Upper lobe of left lung (tissue), 6 donors: ENCODE measurements at regions not wholly inside any gene's neighbourhood (a gene's known extent, or its start where the extent isn't known, plus 50 kb on each side); places are given as distances from the start of the nearest gene placed in this dataset.
A peak's percentile ranks its signal among the peaks of the same experiment; 100 is the strongest.
"Not testable (repeated sequence)": the region's sequence is repeated elsewhere in the genome, so short reads cannot be mapped to it uniquely, and the experiment has no call there.

ENCODE experiments used
- ATAC-seq, 2 donors: fragments of 200-7000 bp; cut with Tn5 transposase; one replicate each; pipeline ENCODE4 v1.9.1; 2022; ENCODE audit warnings: mild to moderate bottlenecking in 2 of 2, moderate library complexity in 2 of 2; ENCODE audit not compliant: low FRiP score in 2 of 2
- DNase-seq, 2 donors: peaks; one replicate each; pipeline ENCODE4 v3.0.0-alpha.2; 2019 to 2020
- H3K27ac ChIP-seq, 4 donors: fragments of 200-600 bp; sonication (generic); one replicate each; pipeline ENCODE4 v1.5.1; 2016 to 2019
- H3K27me3 ChIP-seq, 4 donors: fragments of 200-600 bp; sonication (generic); one replicate each; pipeline ENCODE4 v1.5.1; 2017 to 2019
- H3K36me3 ChIP-seq, 4 donors: fragments of 200-600 bp; sonication (generic); one replicate each; pipeline ENCODE4 v1.5.1; 2016 to 2019
- H3K4me1 ChIP-seq, 4 donors: fragments of 200-600 bp; sonication (generic); one replicate each; pipeline ENCODE4 v1.5.1; 2018 to 2019
- H3K4me3 ChIP-seq, 4 donors: fragments of 200-600 bp; sonication (generic); one replicate each; pipeline ENCODE4 v1.5.1; 2017 to 2019; ENCODE audit warnings: mild to moderate bottlenecking in 2 of 4, moderate library complexity in 1 of 4
- H3K9me3 ChIP-seq, 4 donors: fragments of 200-600 bp; sonication (generic); one replicate each; pipeline ENCODE4 v1.5.1; 2018 to 2019
- CTCF ChIP-seq, 6 experiments: fragments of 450-650 bp in 4 of 6; fragments of 200-600 bp in 2 of 6; sonication (generic) in 2 of 6; IDR thresholded peaks; one replicate each; pipeline ENCODE4 v1.5.1; 2016 to 2019; ENCODE audit warnings: antibody characterized with exemption in 6 of 6
- EP300 ChIP-seq, 4 donors: sonication (generic); formaldehyde crosslinking; IDR thresholded peaks; one replicate each; pipeline ENCODE4 v1.5.1; 2017; ENCODE audit warnings: antibody characterized with exemption in 4 of 4, control low read depth in 2 of 4
- POLR2A ChIP-seq, 4 donors: fragments of 450-650 bp; IDR thresholded peaks; one replicate each; pipeline ENCODE4 v1.5.1; 2016 to 2017; ENCODE audit warnings: antibody characterized with exemption in 4 of 4, mild to moderate bottlenecking in 2 of 4
- POLR2AphosphoS5 ChIP-seq, 2 donors: sonication (generic); formaldehyde crosslinking; IDR thresholded peaks; one replicate each; pipeline ENCODE4 v1.5.1; 2017; ENCODE audit warnings: antibody characterized with exemption in 2 of 2
- WGBS, 2 donors: methylation state at CpG; one replicate each; pipeline ENCODE4 v1.1.5; 2017 to 2018; 5-methylcytosine and 5-hydroxymethylcytosine counted together
- donor health status: DM: no; HTN: no; CAD: no; lungs with moderate emphysema.
- donor health status: DM: no; HTN: yes; CAD: no; lungs with severe emphysema.

- Histone ChIP-seq H3K4me3 (no peak overlapping the region), H3K4me1 (no peaks in the 10 kb centered on the region), H3K9me3 (no peaks in the 10 kb centered on the region), H3K27ac (no peak overlapping the region), H3K36me3 (no peaks in the 10 kb centered on the region), H3K27me3 (no peaks in the 10 kb centered on the region)
- DNase-seq = no peak
- TF ChIP-seq POLR2A (IDR thresholded peaks at IDR 0.05) = no peak
- no peak for TF ChIP-seq POLR2AphosphoS5 (IDR thresholded peaks at IDR 0.05)
- TF ChIP-seq CTCF (IDR thresholded peaks at IDR 0.05) = no peak
- TF ChIP-seq EP300 (IDR thresholded peaks at IDR 0.05) = no peak
- ATAC-seq = no peak
Measured at GRCh38 chr6:101150226-101150625, 243.3 kb upstream of the GRIK2 start.

GRCh38 chr6:101157638-101158037, 235.9 kb upstream of the GRIK2 start:
- 85 to 88% methylated on average over 9 to 11 of the region's 11 CpGs for WGBS, 2 donors
- H3K36me3 ChIP-seq, H3K4me3 ChIP-seq, ATAC-seq, H3K27me3 ChIP-seq, H3K4me1 ChIP-seq, H3K27ac ChIP-seq, H3K9me3 ChIP-seq: not testable (repeated sequence)
- DNase-seq = peak in 1 of 2 donors; percentile 32

- H3K36me3 ChIP-seq = no peaks in the 10 kb centered on the region
- ATAC-seq = no peak
- no peaks in the 10 kb centered on the region for H3K4me1 ChIP-seq
- H3K27me3 ChIP-seq = no peaks in the 10 kb centered on the region
- 31 to 54% methylated on average over 3 of the region's 3 CpGs for WGBS, 2 donors
- no peak overlapping the region for H3K27ac ChIP-seq
- no peaks in the 10 kb centered on the region for H3K9me3 ChIP-seq
- H3K4me3 ChIP-seq = no peak overlapping the region
- no peak for TF ChIP-seq CTCF (IDR thresholded peaks at IDR 0.05)
- TF ChIP-seq POLR2AphosphoS5 (IDR thresholded peaks at IDR 0.05) = no peak
- TF ChIP-seq POLR2A (IDR thresholded peaks at IDR 0.05) = no peak
- no peak for TF ChIP-seq EP300 (IDR thresholded peaks at IDR 0.05)
- DNase-seq = no peak
Measured at GRCh38 chr6:101163611-101164010, 229.9 kb upstream of the GRIK2 start.

GRCh38 chr6:101167638-101168037, 225.9 kb upstream of the GRIK2 start:
- Histone ChIP-seq H3K36me3 (no peaks in the 10 kb centered on the region), H3K27me3 (no peaks in the 10 kb centered on the region), H3K4me3 (no peak overlapping the region), H3K9me3 (peaks cover 0 to 13% (median 6%) of the 10 kb centered on the region in 4 donors), H3K4me1 (no peaks in the 10 kb centered on the region), H3K27ac (no peak overlapping the region)
- no peak for ATAC-seq
- DNase-seq = peak in 1 of 2 donors; percentile 39
- WGBS, 2 donors = 93 to 99% methylated on average over 14 of the region's 14 CpGs
- TF ChIP-seq EP300 (IDR thresholded peaks at IDR 0.05) = no peak
- TF ChIP-seq CTCF (IDR thresholded peaks at IDR 0.05) = no peak
- no peak for TF ChIP-seq POLR2AphosphoS5 (IDR thresholded peaks at IDR 0.05)
- no peak for TF ChIP-seq POLR2A (IDR thresholded peaks at IDR 0.05)

- not testable (repeated sequence) for H3K36me3 ChIP-seq, H3K4me3 ChIP-seq, DNase-seq, H3K4me1 ChIP-seq, ATAC-seq, H3K27ac ChIP-seq, H3K27me3 ChIP-seq
- H3K9me3 ChIP-seq = peaks cover 0 to 13% (median 6%) of the 10 kb centered on the region in 4 donors
- WGBS, 2 donors = 74 to 82% methylated on average over 4 of the region's 4 CpGs
Measured at GRCh38 chr6:101171049-101171448, 222.5 kb upstream of the GRIK2 start.

GRCh38 chr6:101178748-101179147, 214.8 kb upstream of the GRIK2 start:
- no peak for ATAC-seq
- no peaks in the 10 kb centered on the region for H3K4me1 ChIP-seq

More at GRCh38 chr6:101178748-101179147, 214.8 kb upstream of the GRIK2 start:
- TF ChIP-seq POLR2AphosphoS5 (IDR thresholded peaks at IDR 0.05) (no peak), CTCF (IDR thresholded peaks at IDR 0.05) (no peak), EP300 (IDR thresholded peaks at IDR 0.05) (no peak), POLR2A (IDR thresholded peaks at IDR 0.05) (no peak)
- H3K27me3 ChIP-seq = no peaks in the 10 kb centered on the region
- no peak overlapping the region for H3K4me3 ChIP-seq
- H3K27ac ChIP-seq = no peak overlapping the region
- no peaks in the 10 kb centered on the region for H3K36me3 ChIP-seq
- H3K9me3 ChIP-seq = no peaks in the 10 kb centered on the region
- no peak for DNase-seq
